Left ventricle myocardium inferior (tissue), 1 donor: ENCODE measurements at regions not wholly inside any gene's neighbourhood (a gene's known extent, or its start where the extent isn't known, plus 50 kb on each side); places are given as distances from the start of the nearest gene placed in this dataset.

Source experiments
- DNase-seq: peaks from one replicate; pipeline ENCODE4 v3.0.0-alpha.2; 2020
- H3K27ac ChIP-seq: fragments of 200-600 bp; replicated peaks from 2 replicates; pipeline ENCODE4 v1.8.0; 2021
- H3K27me3 ChIP-seq: fragments of 200-600 bp; 2 replicates; pipeline ENCODE4 v1.8.0; 2021; ENCODE audit warnings: low read depth
- H3K36me3 ChIP-seq: fragments of 200-600 bp; 2 replicates; pipeline ENCODE4 v1.8.0; 2021
- H3K4me1 ChIP-seq: fragments of 200-600 bp; 2 replicates; pipeline ENCODE4 v1.8.0; 2021
- H3K4me3 ChIP-seq: fragments of 200-600 bp; 2 replicates; pipeline ENCODE4 v1.8.0; 2021; ENCODE audit warnings: mild to moderate bottlenecking, moderate library complexity
- H3K9me3 ChIP-seq: fragments of 200-600 bp; replicated peaks from 2 replicates; pipeline ENCODE4 v1.8.0; 2021
- CTCF ChIP-seq: fragments of 200-600 bp; IDR thresholded peaks from 2 replicates; pipeline ENCODE4 v1.8.0; 2021; ENCODE audit warnings: antibody characterized with exemption, mild to moderate bottlenecking, borderline replicate concordance
- intact Hi-C: fragments of 100-400 bp; cut with micrococcal nuclease; formaldehyde crosslinking; loops from one replicate; pipeline ENCODE4 v1.11.0; 2022
- donor health status: DM: no; HTN: yes; CAD: no; lungs with severe emphysema.

DNA sequence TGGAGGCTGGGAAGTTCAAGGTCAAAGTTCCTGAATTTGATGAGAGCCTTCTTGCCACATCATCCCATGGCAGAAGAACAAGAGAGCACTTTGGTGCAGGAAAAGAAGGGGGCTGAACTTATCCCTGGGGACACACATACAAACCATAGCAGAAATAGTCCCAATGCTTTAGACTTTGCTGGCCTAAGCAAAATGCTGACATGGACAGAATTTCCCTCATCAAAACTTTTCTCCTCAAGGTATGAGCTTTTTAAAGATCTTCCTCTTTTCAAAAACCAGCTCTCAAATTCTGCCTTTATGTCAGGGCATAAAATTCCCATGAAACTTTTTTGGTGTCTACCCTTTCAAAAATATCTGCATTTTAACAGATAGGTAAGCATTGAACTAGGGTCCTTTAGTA is 341.8 kb upstream of the SMARCA2 start:
- Histone ChIP-seq H3K27me3 (no peaks in the 10 kb centered on the region), H3K36me3 (no peaks in the 10 kb centered on the region), H3K27ac (no peak overlapping the region), H3K4me3 (no peak overlapping the region), H3K4me1 (no peaks in the 10 kb centered on the region), H3K9me3 (peaks cover 15% of the 10 kb centered on the region)
- TF ChIP-seq CTCF, result no peak
- DNase-seq, result no peak
- intact Hi-C loops, result no loop called here

DNA sequence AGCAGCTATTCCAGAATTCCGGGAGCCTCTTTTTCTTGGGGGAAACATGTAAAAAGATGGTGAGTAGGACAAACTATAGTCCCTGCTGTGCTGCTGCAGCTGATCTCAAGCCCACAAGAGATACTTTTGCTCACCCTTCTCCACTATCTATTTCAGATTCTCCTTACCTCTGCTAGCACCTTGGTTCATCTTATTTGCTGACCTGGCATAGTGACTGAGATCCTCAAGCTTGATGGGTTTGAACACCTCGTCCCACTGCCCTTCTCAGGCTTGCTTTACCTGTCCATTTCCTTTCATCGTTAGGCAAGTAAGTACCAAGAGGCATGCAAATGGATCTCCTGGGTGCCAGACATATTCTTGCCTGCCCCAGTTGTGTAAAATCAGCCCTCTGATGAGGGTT is 338.4 kb upstream of the SMARCA2 start:
- DNase-seq, result no peak
- Histone ChIP-seq H3K27ac (no peak overlapping the region), H3K9me3 (peaks cover 15% of the 10 kb centered on the region), H3K4me3 (no peak overlapping the region), H3K4me1 (no peaks in the 10 kb centered on the region), H3K36me3 (no peaks in the 10 kb centered on the region), H3K27me3 (no peaks in the 10 kb centered on the region)
- no peak for TF ChIP-seq CTCF
- intact Hi-C loops, result no loop called here

- Histone ChIP-seq H3K27me3 (no peaks in the 10 kb centered on the region), H3K4me1 (no peaks in the 10 kb centered on the region), H3K4me3 (no peak overlapping the region), H3K9me3 (no peaks in the 10 kb centered on the region), H3K27ac (no peak overlapping the region), H3K36me3 (no peaks in the 10 kb centered on the region)
- no peak for DNase-seq
- intact Hi-C loops, result no loop called here
- TF ChIP-seq CTCF, result no peak
Measured at GRCh38 chr9:1683951-1684350, 331.2 kb upstream of the SMARCA2 start.

DNA sequence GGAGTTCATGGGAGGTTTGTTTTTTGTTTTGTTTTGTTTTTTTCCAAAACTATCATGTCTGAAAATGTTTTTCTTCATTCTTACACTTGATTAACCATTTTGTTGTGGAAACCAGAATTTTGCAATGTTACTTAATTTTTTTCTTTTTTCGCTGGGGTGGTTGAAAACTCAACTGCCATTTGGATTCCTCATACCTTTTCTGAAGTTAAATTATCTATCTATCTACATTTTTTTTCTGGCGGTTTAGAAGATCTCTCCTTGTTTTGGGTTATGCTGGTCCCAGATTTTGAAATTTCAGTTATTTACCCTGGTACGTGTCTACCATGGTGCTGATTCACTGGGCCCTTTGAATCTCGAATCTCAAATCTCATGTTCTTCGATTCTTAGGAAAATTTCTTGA is 316.2 kb upstream of the SMARCA2 start:
- TF ChIP-seq CTCF, result no peak
- Histone ChIP-seq H3K36me3 (no peaks in the 10 kb centered on the region), H3K4me1 (no peaks in the 10 kb centered on the region), H3K4me3 (no peak overlapping the region), H3K9me3 (no peaks in the 10 kb centered on the region), H3K27me3 (no peaks in the 10 kb centered on the region), H3K27ac (no peak overlapping the region)
- no peak for DNase-seq
- intact Hi-C loops, result no loop called here

DNA sequence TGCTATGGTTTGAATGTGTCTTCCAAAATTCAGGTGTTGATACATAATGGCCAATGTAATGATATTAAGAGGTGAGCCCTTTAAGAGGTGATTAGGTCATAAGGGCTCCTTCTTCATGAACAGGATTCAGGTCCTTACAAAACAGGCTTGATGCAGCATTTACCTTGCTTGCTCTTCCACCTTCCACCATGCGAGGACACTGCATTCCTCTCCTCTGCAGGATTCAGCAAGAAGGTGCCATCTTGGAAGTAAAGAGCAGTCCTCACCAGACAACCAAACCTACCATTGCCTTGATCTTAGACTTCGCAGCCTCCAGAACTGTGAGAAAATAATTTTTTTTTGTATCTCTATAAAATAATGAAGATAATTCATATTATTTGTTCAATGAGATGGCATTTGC is 314.0 kb upstream of the SMARCA2 start:
- Histone ChIP-seq H3K4me3 (no peak overlapping the region), H3K4me1 (no peaks in the 10 kb centered on the region), H3K27ac (no peak overlapping the region), H3K27me3 (peaks cover 5% of the 10 kb centered on the region), H3K36me3 (no peaks in the 10 kb centered on the region), H3K9me3 (no peaks in the 10 kb centered on the region)
- no peak for TF ChIP-seq CTCF
- no peak for DNase-seq
- intact Hi-C loops, result no loop called here

DNA sequence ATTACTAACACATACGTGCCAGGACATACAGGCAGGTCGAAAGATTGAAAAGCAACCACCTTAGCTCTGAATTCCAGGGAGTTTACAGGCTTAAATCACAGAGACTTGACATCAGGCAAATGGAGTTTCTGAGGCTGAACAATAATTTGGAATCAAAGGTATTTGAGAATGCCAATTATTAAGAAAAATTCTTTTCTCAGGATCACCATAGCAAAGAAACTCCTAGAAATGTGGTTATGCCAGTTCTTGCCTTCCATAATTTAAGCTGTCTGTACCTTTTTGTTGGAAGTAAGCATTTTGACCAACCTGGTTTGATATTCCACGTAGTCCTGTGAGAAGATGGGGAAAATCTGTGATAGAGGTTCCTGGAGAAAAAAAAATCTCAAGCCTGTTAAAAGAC is 312.4 kb upstream of the SMARCA2 start:
- no peak for TF ChIP-seq CTCF
- Histone ChIP-seq H3K27me3 (peaks cover 5% of the 10 kb centered on the region), H3K4me3 (no peak overlapping the region), H3K36me3 (no peaks in the 10 kb centered on the region), H3K27ac (no peak overlapping the region), H3K4me1 (no peaks in the 10 kb centered on the region), H3K9me3 (no peaks in the 10 kb centered on the region)
- intact Hi-C loops, result no loop called here
- DNase-seq, result no peak
